B cell (primary cell): ENCODE measurements at regions not wholly inside any gene's neighbourhood (a gene's known extent, or its start where the extent isn't known, plus 50 kb on each side); places are given as distances from the start of the nearest gene placed in this dataset.

Source experiments
- CTCF ChIP-seq: fragments of 200-600 bp; IDR thresholded peaks from one replicate; pipeline ENCODE4 v1.8.0; 2022; ENCODE audit warnings: antibody characterized with exemption, mild to moderate bottlenecking
- EZH2 ChIP-seq: IDR thresholded peaks from 2 replicates; pipeline ENCODE4 v1.6.1; 2012; ENCODE audit warnings: borderline replicate concordance, low read depth, mild to moderate bottlenecking, moderate library complexity, low read length; ENCODE audit not compliant: insufficient read depth, poor library complexity, severe bottlenecking

DNA sequence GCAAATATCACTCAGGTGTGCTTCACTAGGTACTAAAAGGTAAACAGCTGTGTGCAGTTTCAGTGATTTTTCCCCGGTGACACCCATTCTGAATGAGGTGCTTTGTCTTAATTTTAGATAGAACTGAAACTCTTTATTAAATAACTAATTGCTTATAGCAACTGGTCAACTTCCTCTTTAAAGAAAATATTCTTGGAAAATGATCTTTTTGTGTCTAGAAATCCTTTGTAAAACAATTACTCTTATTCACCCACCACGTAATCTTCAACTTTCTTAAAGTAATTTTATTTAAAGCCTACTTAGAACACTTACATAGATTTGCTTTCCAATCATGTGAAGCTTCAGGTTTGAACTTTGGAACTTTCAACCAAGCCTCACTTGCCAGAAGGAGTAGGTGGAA, 57.9 kb upstream of the RMDN2 start:
- TF ChIP-seq CTCF (no peak), EZH2 (no peak)
